Vagina (tissue), 2 donors: ENCODE measurements at regions not wholly inside any gene's neighbourhood (a gene's known extent, or its start where the extent isn't known, plus 50 kb on each side); places are given as distances from the start of the nearest gene placed in this dataset.

Experiments
- CTCF ChIP-seq, 3 experiments: fragments of 450-650 bp in 2 of 3; fragments of 200-600 bp in 1 of 3; sonication (generic) in 1 of 3; IDR thresholded peaks; one replicate each; pipeline ENCODE4 v1.5.1; 2017 to 2019; ENCODE audit warnings: antibody characterized with exemption in 3 of 3, mild to moderate bottlenecking in 2 of 3, moderate library complexity in 2 of 3
- POLR2A ChIP-seq, 2 donors: fragments of 450-650 bp; IDR thresholded peaks; one replicate each; pipeline ENCODE4 v1.6.1; 2017; ENCODE audit warnings: antibody characterized with exemption in 2 of 2, mild to moderate bottlenecking in 2 of 2, moderate library complexity in 2 of 2
- POLR2AphosphoS5 ChIP-seq, 2 donors: sonication (generic); formaldehyde crosslinking; IDR thresholded peaks; one replicate each; pipeline ENCODE4 v1.9.0; 2017; ENCODE audit warnings: antibody characterized with exemption in 2 of 2, mild to moderate bottlenecking in 2 of 2, low read depth in 1 of 2; ENCODE audit not compliant: insufficient read depth in 1 of 2

DNA sequence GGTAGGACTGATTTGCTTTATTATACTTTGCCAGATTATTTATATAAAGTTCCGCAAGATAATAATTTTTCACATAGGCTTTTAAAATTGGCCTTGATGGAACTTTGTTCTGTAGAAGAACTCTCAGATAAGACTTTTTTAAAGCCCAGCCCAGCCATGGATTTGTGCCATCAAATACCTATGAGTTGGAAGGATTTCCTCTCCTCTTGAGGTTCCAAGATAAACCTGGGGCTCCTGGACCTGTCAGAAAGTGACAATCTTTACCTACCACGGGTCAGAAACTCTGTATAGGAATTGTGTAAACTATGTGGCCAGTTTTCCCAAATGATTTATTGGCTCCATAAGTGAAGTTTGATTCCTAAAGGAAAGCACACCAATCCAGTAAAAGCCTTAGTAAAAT is 271.9 kb upstream of the GRID2 start:
- TF ChIP-seq CTCF (IDR thresholded peaks at IDR 0.05) (no peak), POLR2A (IDR thresholded peaks at IDR 0.05) (no peak), POLR2AphosphoS5 (IDR thresholded peaks at IDR 0.05; ENCODE audit: insufficient read depth in 1 of 2, low read depth in 1 of 2) (no peak)
